GM12891 (cell line): ENCODE measurements at regions not wholly inside any gene's neighbourhood (a gene's known extent, or its start where the extent isn't known, plus 50 kb on each side); places are given as distances from the start of the nearest gene placed in this dataset.

Source experiments
- DNase-seq: peaks from one replicate; pipeline ENCODE4 v3.0.0; 2011; ENCODE audit warnings: low spot score; ENCODE audit not compliant: insufficient read length
- FAIRE-seq: peaks from 2 replicates; lab custom pipeline; 2011; peaks lifted over from hg19 to GRCh38; lab: Jason Lieb, UNC
- PAX5 ChIP-seq: IDR thresholded peaks from 2 replicates; pipeline ENCODE4 v1.6.1; 2011; ENCODE audit warnings: low read length, moderate library complexity, mild to moderate bottlenecking; ENCODE audit not compliant: insufficient read depth, severe bottlenecking
- POLR2A ChIP-seq: IDR thresholded peaks from 2 replicates; pipeline ENCODE4 v1.6.1; 2011; ENCODE audit warnings: low read depth, low read length, control low read depth
- POLR2AphosphoS5 ChIP-seq: IDR thresholded peaks from 2 replicates; pipeline ENCODE4 v1.6.1; 2011; ENCODE audit warnings: low read depth, low read length, control low read depth
- POU2F2 ChIP-seq: IDR thresholded peaks from 2 replicates; pipeline ENCODE4 v1.6.1; 2011; ENCODE audit warnings: low read depth, mild to moderate bottlenecking, control low read depth, low read length, moderate library complexity
- SPI1 ChIP-seq: IDR thresholded peaks from 2 replicates; pipeline ENCODE4 v1.6.1; 2011; ENCODE audit warnings: low read depth, low read length, control low read depth
- TAF1 ChIP-seq: IDR thresholded peaks from 2 replicates; pipeline ENCODE4 v1.6.1; 2011; ENCODE audit warnings: low read depth, low read length, control low read depth

- no peak for DNase-seq
Observed at GRCh38 chr1:222865718-222866117, 50.9 kb downstream of the DISP1 start.

DNA sequence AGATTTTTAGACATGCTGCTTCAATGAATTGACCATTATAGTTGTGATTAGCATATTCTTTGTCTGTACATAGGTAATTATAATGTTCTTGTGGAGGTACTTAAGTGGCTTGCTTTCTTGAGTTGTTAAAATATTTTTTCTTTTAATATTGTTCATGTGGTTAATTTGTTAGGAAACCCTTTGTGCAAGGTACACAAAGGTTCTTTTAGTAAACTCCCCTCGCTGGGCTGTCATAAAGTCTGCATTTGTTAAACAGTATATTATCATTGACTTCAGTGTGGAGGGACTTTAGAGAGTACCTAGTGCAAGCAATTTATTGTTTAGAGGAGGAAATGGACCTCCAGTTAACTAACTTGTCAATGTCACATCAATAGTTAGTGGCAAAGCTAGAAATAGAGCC lies 52.5 kb downstream of the DISP1 start:
- DNase-seq: no peak
- FAIRE-seq: no peak
- TF ChIP-seq PAX5 (no peak), TAF1 (no peak)

More at GRCh38 chr1:222865718-222866117, 50.9 kb downstream of the DISP1 start:
- TF ChIP-seq POLR2A (no peak), SPI1 (no peak), POU2F2 (no peak), PAX5 (no peak), POLR2AphosphoS5 (no peak), TAF1 (no peak)
- no peak for FAIRE-seq

DNA sequence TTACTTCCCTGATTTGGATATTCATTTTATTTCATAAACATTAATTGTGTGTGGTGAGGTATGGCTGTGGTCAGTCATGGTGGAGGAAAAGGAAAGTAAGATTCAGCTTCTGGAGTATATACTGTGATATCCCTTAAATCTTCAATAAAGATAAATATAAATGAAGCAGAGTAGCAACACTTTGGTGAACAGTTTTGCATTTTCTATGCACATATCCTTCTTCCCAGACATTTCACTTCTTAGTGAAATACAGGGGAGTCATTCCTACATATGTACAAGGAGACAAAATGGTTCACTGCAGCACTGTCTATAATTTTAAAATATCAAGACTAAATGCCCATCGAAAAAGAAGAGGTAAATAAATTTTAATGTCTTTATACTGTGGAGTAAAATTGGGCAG lies 61.3 kb downstream of the DISP1 start:
- TF ChIP-seq TAF1: no peak
- no peak for TF ChIP-seq POLR2AphosphoS5
- TF ChIP-seq PAX5: no peak
- no peak for TF ChIP-seq POU2F2
- TF ChIP-seq SPI1: no peak
- no peak for TF ChIP-seq POLR2A
- no peak for FAIRE-seq
- no peak for DNase-seq

DNA sequence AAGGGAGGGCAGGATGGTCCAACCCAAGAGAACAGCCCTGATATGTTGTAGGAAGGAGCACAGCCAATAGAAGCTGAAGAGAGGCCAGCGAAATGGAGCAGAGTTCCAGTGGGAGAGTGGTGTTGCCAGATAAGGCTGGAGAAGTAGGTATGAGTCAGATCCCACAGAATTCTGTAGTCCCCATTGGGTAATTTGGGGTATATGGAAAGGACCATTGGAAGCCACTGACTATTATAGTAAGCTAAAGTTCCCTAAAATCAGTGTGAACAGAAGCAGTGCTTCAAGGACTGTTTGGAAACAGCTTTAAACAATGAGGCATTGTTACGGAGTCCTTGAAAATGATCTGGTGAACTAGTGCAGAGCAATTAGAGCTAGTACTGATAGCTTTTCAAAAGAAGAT lies 63.0 kb downstream of the DISP1 start:
- TF ChIP-seq TAF1: no peak
- TF ChIP-seq POLR2AphosphoS5: no peak
- TF ChIP-seq POU2F2: no peak
- TF ChIP-seq SPI1: no peak
- no peak for TF ChIP-seq PAX5
- no peak for TF ChIP-seq POLR2A
- no peak for FAIRE-seq
- no peak for DNase-seq

- no peak for TF ChIP-seq TAF1
- no peak for TF ChIP-seq POU2F2
- no peak for TF ChIP-seq PAX5
- no peak for TF ChIP-seq SPI1
- no peak for TF ChIP-seq POLR2AphosphoS5
- TF ChIP-seq POLR2A: no peak
- no peak for FAIRE-seq
- DNase-seq: no peak
Observed at GRCh38 chr1:222880587-222880986, 65.7 kb downstream of the DISP1 start.

DNA sequence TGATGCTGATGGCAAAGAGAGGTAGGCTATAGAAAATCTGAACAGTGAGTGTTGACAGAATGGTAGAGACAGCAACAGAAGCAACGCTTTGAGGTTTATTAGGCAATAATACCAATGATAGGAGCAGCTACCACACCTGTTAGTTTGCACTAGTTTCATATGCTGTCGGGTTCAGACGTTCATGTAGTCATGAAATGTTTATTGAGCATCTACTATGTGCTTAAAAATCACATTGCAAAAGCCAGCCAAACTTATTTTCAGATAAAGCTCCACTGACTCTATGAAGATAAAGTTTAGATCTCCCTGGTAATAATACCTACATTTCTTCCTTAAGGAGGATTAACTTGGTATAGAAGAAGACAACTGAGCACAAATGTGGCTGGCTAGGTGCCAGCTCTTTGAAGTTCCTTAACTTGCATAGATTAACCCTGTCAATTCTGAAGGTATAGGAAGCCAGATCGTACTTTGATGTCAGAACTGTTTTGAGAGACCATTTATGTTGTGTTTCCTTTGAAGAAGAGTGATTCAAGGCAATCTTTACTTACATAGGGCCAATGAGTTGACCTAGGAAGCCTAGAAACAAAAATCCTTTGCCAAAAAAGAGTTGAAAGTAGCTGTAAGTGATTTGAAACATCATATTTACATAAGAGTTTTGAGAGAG lies 71.5 kb downstream of the DISP1 start:
- DNase-seq (no peak), FAIRE-seq (peak; percentile 50)
- TF ChIP-seq SPI1 (no peak), POLR2A (no peak), POU2F2 (no peak), PAX5 (no peak), TAF1 (no peak), POLR2AphosphoS5 (no peak)

DNA sequence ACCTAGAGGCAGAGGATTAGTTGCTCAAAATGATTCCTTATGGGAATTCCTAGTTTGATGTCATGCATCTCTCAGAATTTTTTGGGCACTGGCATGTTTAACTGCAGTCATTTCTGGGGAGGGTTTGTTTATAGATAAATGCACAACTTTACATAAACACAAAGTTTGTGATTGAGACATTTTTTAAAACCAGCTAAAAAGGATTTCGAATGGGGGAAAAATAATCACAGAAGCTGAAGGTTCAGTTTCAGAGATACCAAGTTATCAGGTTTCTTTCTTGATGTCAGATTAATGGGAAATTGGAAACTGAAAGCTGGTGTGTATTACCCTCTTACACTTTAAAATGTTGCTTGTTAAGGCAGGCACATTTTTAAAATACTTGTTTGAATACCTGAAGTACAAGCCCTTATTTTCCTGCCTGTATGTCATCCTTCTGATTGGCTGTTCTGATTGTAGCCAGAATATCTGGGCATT lies 72.1 kb downstream of the DISP1 start:
- DNase-seq (no peak), FAIRE-seq (no peak)
- TF ChIP-seq POU2F2 (no peak), SPI1 (no peak), TAF1 (no peak), POLR2A (no peak), POLR2AphosphoS5 (no peak), PAX5 (no peak)

GRCh38 chr1:222889440-222889839 lies 74.6 kb downstream of the DISP1 start:
- FAIRE-seq (no peak), DNase-seq (no peak)
- no peak for TF ChIP-seq TAF1
- no peak for TF ChIP-seq PAX5
- no peak for TF ChIP-seq POLR2A
- no peak for TF ChIP-seq POU2F2
- no peak for TF ChIP-seq SPI1

DNA sequence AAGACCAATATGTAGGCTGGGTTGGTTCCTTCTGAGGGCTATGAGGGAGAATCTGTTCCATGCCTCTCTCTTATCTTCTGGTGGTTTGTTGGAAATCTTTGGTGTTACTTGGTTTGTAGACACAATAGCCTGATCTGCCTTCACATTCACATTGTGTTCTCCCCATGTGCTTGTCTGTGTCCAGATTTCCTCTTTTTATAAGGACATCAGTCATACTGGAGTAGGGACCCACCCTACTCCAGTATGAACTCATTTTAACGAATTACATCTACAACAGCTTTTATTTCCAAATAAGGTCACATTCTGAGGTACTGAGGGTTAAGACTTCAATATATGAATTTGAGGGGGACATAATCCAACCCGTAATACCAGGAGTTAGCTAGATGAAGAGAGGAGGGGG lies 75.9 kb downstream of the DISP1 start:
- TF ChIP-seq PAX5: no peak
- TF ChIP-seq POU2F2: no peak
- no peak for TF ChIP-seq POLR2AphosphoS5
- TF ChIP-seq POLR2A: no peak
- DNase-seq (no peak), FAIRE-seq (no peak)

DNA sequence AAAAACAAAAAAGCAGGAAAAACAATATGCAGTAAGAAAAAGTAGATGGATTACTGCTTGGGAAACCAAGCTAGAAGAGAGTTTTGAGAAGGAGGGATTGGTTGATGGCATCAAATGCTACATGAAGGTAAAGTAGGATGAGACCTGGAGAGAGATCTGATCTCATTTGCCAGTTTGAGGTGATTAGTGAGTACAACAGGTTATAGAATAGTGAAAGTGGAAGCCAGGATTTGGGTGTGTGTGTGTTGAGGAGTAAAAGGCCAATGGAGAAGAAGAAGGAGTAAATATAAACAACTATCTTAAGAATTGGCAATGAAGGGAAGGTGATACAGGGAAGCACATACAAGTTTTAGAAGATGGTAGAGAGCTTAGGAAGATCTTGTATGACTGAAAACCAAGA lies 76.7 kb downstream of the DISP1 start:
- DNase-seq (no peak), FAIRE-seq (no peak)
- no peak for TF ChIP-seq TAF1
- no peak for TF ChIP-seq POU2F2
- no peak for TF ChIP-seq POLR2A
- no peak for TF ChIP-seq SPI1
- TF ChIP-seq PAX5: no peak
- no peak for TF ChIP-seq POLR2AphosphoS5
